ENCODE measurements at regions not wholly inside any gene's neighbourhood (a gene's known extent, or its start where the extent isn't known, plus 50 kb on each side); places are given as distances from the start of the nearest gene placed in this dataset.

GRCh38 chr5:19319252-19319651 is 668.7 kb downstream of the CDH18 start:
- Histone ChIP-seq H3K4me2 (ENCODE audit: low read depth, low read length) (no peak overlapping the region), H3K36me3 (replicated peaks in 1 of 2; ENCODE audit: control insufficient read depth in 1 of 2, insufficient read depth in 2 of 2, low read length in 2 of 2) (no peaks in the 10 kb centered on the region), H4K20me1 (ENCODE audit: insufficient read depth, low read length) (no peaks in the 10 kb centered on the region), H3K79me2 (ENCODE audit: insufficient read depth, low read length) (no peaks in the 10 kb centered on the region), H3K9me3 (ENCODE audit: low read length) (peaks cover 48% of the 10 kb centered on the region; the same call in 1 of the 2 replicates), H3K4me1 (ENCODE audit: insufficient read depth, low read length) (no peaks in the 10 kb centered on the region), H3K27me3 (ENCODE audit: control insufficient read depth in 1 of 2, insufficient read depth in 2 of 2, low read length in 2 of 2) (no peaks in the 10 kb centered on the region), H3K9ac (ENCODE audit: insufficient read depth, low read depth, low read length) (no peak overlapping the region), H3K27ac (ENCODE audit: extremely low read length, insufficient read depth, low read length) (no peak overlapping the region), H3K4me3 (replicated peaks in 1 of 3; ENCODE audit: insufficient read depth in 1 of 3, low read depth in 2 of 3, low read length in 3 of 3) (no peak overlapping the region), H2AFZ (ENCODE audit: low read length) (no peak overlapping the region)
- TF ChIP-seq CEBPB (IDR thresholded peaks at IDR 0.05; ENCODE audit: borderline replicate concordance, low read depth, low read length) (peak; percentile 58; the same call in 1 of the 2 replicates), ZNF34 (CRISPR knock-in tag; IDR thresholded peaks at IDR 0.05; ENCODE audit: borderline replicate concordance) (no peak)
- FAIRE-seq (no peak), ATAC-seq (no peak), DNase-seq (ENCODE audit: low spot score) (no peak)
- in situ Hi-C loops (cut with HindIII; ENCODE audit: extremely low pct_ligation_motif_present, low pct_unique_long_range_greater_than_20kb) (no loop called here), intact Hi-C loops (cut with micrococcal nuclease; ENCODE audit: unreplicated experiment) (no loop called here)
- CTCF ChIA-PET (ENCODE audit: low intra/inter-chr PET ratio, low total read pairs): no interaction called here
- 30% methylated on average over 1 of the region's 1 CpG for WGBS (ENCODE audit: low lambda C conversion rate)
- BruUV-seq (replicated peaks): no TSS peak
- POLR2A ChIA-PET: no interaction called here

GRCh38 chr5:19322716-19323485 is 665.1 kb downstream of the CDH18 start:
- H4K20me1 ChIP-seq (ENCODE audit: insufficient read depth, low read length): no peaks in the 10 kb centered on the region
- H3K27ac ChIP-seq (ENCODE audit: extremely low read length, insufficient read depth, low read length): no peak overlapping the region
- H3K9me3 ChIP-seq (ENCODE audit: low read length): peaks cover 29% of the 10 kb centered on the region; the same call in 1 of the 2 replicates
- ChIA-PET POLR2A (no interaction called here), CTCF (ENCODE audit: low intra/inter-chr PET ratio, low total read pairs) (no interaction called here)
- intact Hi-C loops (cut with micrococcal nuclease; ENCODE audit: unreplicated experiment) (no loop called here), in situ Hi-C loops (cut with HindIII; ENCODE audit: extremely low pct_ligation_motif_present, low pct_unique_long_range_greater_than_20kb) (no loop called here)
- ATAC-seq: no peak
- H3K9ac ChIP-seq (ENCODE audit: insufficient read depth, low read depth, low read length): no peak overlapping the region
- no peak overlapping the region for H3K4me3 ChIP-seq (replicated peaks in 1 of 3; ENCODE audit: insufficient read depth in 1 of 3, low read depth in 2 of 3, low read length in 3 of 3)
- H3K27me3 ChIP-seq (ENCODE audit: control insufficient read depth in 1 of 2, insufficient read depth in 2 of 2, low read length in 2 of 2): no peaks in the 10 kb centered on the region
- no peaks in the 10 kb centered on the region for H3K4me1 ChIP-seq (ENCODE audit: insufficient read depth, low read length)
- no peak overlapping the region for H3K4me2 ChIP-seq (ENCODE audit: low read depth, low read length)
- no peaks in the 10 kb centered on the region for H3K36me3 ChIP-seq (replicated peaks in 1 of 2; ENCODE audit: control insufficient read depth in 1 of 2, insufficient read depth in 2 of 2, low read length in 2 of 2)
- BruUV-seq (replicated peaks): no TSS peak
- H2AFZ ChIP-seq (ENCODE audit: low read length): no peak overlapping the region
- no peaks in the 10 kb centered on the region for H3K79me2 ChIP-seq (ENCODE audit: insufficient read depth, low read length)
- DNase-seq (ENCODE audit: low spot score): no peak
- 14% methylated on average over 4 of the region's 4 CpGs for WGBS (ENCODE audit: low lambda C conversion rate)
- FAIRE-seq: no peak
- TF ChIP-seq ZNF30 (CRISPR knock-in tag; IDR thresholded peaks at IDR 0.05) (no peak), CHD4 (IDR thresholded peaks at IDR 0.05; ENCODE audit: borderline replicate concordance, low read length) (no peak), JUN (CRISPR knock-in tag; IDR thresholded peaks at IDR 0.05) (no peak), ESRRA (CRISPR knock-in tag; IDR thresholded peaks at IDR 0.05; ENCODE audit: low read depth) (no peak), SP5 (CRISPR knock-in tag; IDR thresholded peaks at IDR 0.05; ENCODE audit: borderline replicate concordance, low read depth) (no peak), MAFF (IDR thresholded peaks at IDR 0.05; ENCODE audit: low read depth, low read length) (peak; percentile 42; the same call in 1 of the 2 replicates), ZNF790 (CRISPR knock-in tag; IDR thresholded peaks at IDR 0.05; ENCODE audit: borderline replicate concordance) (no peak), MAFK (conservative IDR thresholded peaks at IDR 0.05 in 1 of 2, IDR thresholded peaks at IDR 0.05 in 1 of 2; ENCODE audit: low read length in 2 of 2) (peak; percentile 49 to 58), NKX3-1 (CRISPR knock-in tag; IDR thresholded peaks at IDR 0.05) (no peak), ZBTB4 (CRISPR knock-in tag; IDR thresholded peaks at IDR 0.05; ENCODE audit: borderline replicate concordance) (no peak), CREBL2 (CRISPR knock-in tag; IDR thresholded peaks at IDR 0.05; ENCODE audit: borderline replicate concordance) (no peak), FOXK1 (CRISPR knock-in tag; IDR thresholded peaks at IDR 0.05; ENCODE audit: borderline replicate concordance, low read depth) (no peak)

Data from HepG2 (cell line).